Cardiac fibroblast (primary cell): ENCODE measurements at regions not wholly inside any gene's neighbourhood (a gene's known extent, or its start where the extent isn't known, plus 50 kb on each side); places are given as distances from the start of the nearest gene placed in this dataset.
A peak's percentile ranks its signal among the peaks of the same experiment; 100 is the strongest.

ENCODE experiments used
- DNase-seq, 2 donors: peaks; one replicate each; pipeline versions ENCODE4 v3.0.0 to v3.0.0-alpha.2; 2010; ENCODE audit warnings: low read depth in 2 of 2
- H3K4me3 ChIP-seq, 2 donors: replicated peaks in 1 of 2; 1 replicate in 1 of 2; 2 replicates in 1 of 2; pipeline ENCODE4 v1.5.1; 2011; ENCODE audit warnings: low read depth in 2 of 2, low read length in 2 of 2, mild to moderate bottlenecking in 2 of 2, moderate library complexity in 1 of 2
- TF ChIP-seq, protein P1 (sequence below): IDR thresholded peaks from one replicate; pipeline ENCODE4 v1.5.1; 2011; ENCODE audit warnings: low read depth, mild to moderate bottlenecking, low read length, inconsistent platforms

DNA sequence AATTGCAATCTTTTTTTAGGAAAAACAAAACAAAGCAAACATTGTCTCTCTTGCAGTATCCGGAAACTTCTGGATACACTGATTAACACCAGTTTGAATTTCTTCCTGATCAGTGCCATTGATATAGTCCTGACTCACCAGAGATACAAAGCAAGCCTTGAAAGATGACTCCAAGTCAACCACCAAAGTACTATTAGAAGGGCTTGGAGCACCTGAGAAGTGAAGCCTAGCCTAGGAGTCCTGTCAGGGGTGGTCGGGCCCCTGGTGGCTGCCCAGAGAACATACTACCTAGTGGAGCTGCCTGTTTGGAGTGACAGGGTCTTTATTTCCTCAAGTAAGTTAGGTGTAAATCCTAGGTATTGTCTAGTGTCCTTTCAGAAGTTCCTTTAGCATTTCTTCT is 593.2 kb downstream of the ZNF674 start:
- DNase-seq = no peak
- H3K4me3 ChIP-seq = no peak overlapping the region
- TF ChIP-seq, protein P1, sequence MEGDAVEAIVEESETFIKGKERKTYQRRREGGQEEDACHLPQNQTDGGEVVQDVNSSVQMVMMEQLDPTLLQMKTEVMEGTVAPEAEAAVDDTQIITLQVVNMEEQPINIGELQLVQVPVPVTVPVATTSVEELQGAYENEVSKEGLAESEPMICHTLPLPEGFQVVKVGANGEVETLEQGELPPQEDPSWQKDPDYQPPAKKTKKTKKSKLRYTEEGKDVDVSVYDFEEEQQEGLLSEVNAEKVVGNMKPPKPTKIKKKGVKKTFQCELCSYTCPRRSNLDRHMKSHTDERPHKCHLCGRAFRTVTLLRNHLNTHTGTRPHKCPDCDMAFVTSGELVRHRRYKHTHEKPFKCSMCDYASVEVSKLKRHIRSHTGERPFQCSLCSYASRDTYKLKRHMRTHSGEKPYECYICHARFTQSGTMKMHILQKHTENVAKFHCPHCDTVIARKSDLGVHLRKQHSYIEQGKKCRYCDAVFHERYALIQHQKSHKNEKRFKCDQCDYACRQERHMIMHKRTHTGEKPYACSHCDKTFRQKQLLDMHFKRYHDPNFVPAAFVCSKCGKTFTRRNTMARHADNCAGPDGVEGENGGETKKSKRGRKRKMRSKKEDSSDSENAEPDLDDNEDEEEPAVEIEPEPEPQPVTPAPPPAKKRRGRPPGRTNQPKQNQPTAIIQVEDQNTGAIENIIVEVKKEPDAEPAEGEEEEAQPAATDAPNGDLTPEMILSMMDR = no peak

GRCh38 chrX:45935408-45935807 is 609.8 kb downstream of the ZNF674 start:
- TF ChIP-seq, protein P1 = no peak
- no peak for DNase-seq
- no peak overlapping the region for H3K4me3 ChIP-seq

DNA sequence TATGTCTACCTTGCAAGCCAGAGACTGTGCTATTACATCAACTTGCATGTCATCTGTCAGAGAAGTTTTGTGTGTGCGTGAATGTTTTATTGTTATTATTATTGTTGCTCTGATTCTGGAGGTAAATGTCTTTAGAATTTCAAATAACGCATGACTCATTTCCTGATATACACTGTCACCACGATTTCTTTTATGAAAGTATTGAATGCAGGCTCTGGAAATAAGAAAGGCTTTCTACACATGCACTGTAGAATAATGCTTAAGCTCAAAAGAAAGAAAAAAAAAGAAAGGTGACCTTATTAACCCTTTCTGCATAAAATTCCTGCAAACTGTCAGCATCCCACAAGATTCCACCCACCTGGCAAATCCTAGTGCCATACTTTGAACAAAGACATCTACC is 632.9 kb downstream of the ZNF674 start:
- no peak overlapping the region for H3K4me3 ChIP-seq
- TF ChIP-seq, protein P1 = no peak
- DNase-seq = no peak

- TF ChIP-seq, protein P1 = no peak
- no peak overlapping the region for H3K4me3 ChIP-seq
- no peak for DNase-seq
Measured at GRCh38 chrX:45907786-45908185, 637.4 kb downstream of the ZNF674 start.

- no peak overlapping the region for H3K4me3 ChIP-seq
- TF ChIP-seq, protein P1 = no peak
- no peak for DNase-seq
Measured at GRCh38 chrX:45903781-45904201, 641.4 kb downstream of the ZNF674 start.

GRCh38 chrX:45900766-45901615 is 644.2 kb downstream of the ZNF674 start:
- TF ChIP-seq, protein P1 = no peak
- DNase-seq = peak; percentile 19 to 39
- H3K4me3 ChIP-seq = no peak overlapping the region
